ENCODE measurements at regions not wholly inside any gene's neighbourhood (a gene's known extent, or its start where the extent isn't known, plus 50 kb on each side); places are given as distances from the start of the nearest gene placed in this dataset. TPM values are rescaled to one million over a fixed set of nuclear protein-coding genes. Genes with fewer than 3 reads are reported as not detected.
A peak's percentile ranks its signal among the peaks of the same experiment; 100 is the strongest.
"Not testable (repeated sequence)": the region's sequence is repeated elsewhere in the genome, so short reads cannot be mapped to it uniquely, and the experiment has no call there.

DNA sequence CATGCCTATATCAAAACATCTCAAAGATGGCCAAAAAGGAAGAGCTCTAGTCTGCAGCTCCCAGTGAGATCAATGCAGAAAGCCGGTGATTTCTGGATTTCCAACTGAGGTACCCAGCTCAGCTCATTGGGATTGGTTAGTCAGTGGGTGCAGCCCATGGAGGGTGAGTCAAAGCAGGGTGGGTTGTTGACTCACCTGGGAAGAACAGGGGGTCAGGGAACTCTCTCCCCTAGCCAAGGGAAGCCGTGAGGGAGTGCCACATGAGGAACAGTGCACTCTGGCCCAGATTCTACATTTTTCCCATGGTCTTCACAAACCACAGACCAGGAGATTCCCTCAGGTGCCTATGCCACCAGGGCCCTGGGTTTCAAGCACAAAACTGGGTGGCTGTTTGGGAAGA, 57.3 kb upstream of the FGF16 start:
- Histone ChIP-seq H3K79me2 (ENCODE audit: insufficient read depth, low read length) (no peaks in the 10 kb centered on the region), H3K4me3 (ENCODE audit: insufficient read depth, low read depth, low read length) (no peak overlapping the region), H3K36me3 (ENCODE audit: insufficient read depth, low read length) (no peaks in the 10 kb centered on the region), H2AFZ (ENCODE audit: low read depth, low read length) (no peak overlapping the region), H3K9ac (ENCODE audit: low read length) (no peak overlapping the region), H4K20me1 (ENCODE audit: insufficient read depth, low read length) (no peaks in the 10 kb centered on the region), H3K4me2 (ENCODE audit: low read length) (no peak overlapping the region), H3K9me3 (ENCODE audit: insufficient read depth, low read depth, low read length) (no peaks in the 10 kb centered on the region), H3K4me1 (ENCODE audit: insufficient read depth, low read length) (no peaks in the 10 kb centered on the region), H3K27me3 (ENCODE audit: insufficient read depth, low read length) (no peaks in the 10 kb centered on the region), H3K27ac (ENCODE audit: low read depth, low read length) (no peak overlapping the region)
- peaks cover 2% of the 10 kb centered on the region for H3K9me3 Mint-ChIP-seq (ENCODE audit: unreplicated experiment)
- FAIRE-seq, result no peak
- no peak overlapping the region for H3K27ac Mint-ChIP-seq (ENCODE audit: unreplicated experiment)
- H3K27me3 Mint-ChIP-seq (ENCODE audit: low read depth, unreplicated experiment), result no peaks in the 10 kb centered on the region
- DNase-seq (ENCODE audit: low read depth), result no peak
- no peak overlapping the region for H3K4me3 Mint-ChIP-seq (ENCODE audit: unreplicated experiment)
- TF ChIP-seq EZH2 (IDR thresholded peaks at IDR 0.05; ENCODE audit: insufficient read depth, low read length), result no peak
- TF ChIP-seq, protein P1, sequence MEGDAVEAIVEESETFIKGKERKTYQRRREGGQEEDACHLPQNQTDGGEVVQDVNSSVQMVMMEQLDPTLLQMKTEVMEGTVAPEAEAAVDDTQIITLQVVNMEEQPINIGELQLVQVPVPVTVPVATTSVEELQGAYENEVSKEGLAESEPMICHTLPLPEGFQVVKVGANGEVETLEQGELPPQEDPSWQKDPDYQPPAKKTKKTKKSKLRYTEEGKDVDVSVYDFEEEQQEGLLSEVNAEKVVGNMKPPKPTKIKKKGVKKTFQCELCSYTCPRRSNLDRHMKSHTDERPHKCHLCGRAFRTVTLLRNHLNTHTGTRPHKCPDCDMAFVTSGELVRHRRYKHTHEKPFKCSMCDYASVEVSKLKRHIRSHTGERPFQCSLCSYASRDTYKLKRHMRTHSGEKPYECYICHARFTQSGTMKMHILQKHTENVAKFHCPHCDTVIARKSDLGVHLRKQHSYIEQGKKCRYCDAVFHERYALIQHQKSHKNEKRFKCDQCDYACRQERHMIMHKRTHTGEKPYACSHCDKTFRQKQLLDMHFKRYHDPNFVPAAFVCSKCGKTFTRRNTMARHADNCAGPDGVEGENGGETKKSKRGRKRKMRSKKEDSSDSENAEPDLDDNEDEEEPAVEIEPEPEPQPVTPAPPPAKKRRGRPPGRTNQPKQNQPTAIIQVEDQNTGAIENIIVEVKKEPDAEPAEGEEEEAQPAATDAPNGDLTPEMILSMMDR (IDR thresholded peaks at IDR 0.05; ENCODE audit: insufficient read depth, low read depth, low read length), result no peak
- H3K4me1 Mint-ChIP-seq (ENCODE audit: low read depth, unreplicated experiment), result no peaks in the 10 kb centered on the region
- no peaks in the 10 kb centered on the region for H3K36me3 Mint-ChIP-seq (ENCODE audit: low read depth, unreplicated experiment)

DNA sequence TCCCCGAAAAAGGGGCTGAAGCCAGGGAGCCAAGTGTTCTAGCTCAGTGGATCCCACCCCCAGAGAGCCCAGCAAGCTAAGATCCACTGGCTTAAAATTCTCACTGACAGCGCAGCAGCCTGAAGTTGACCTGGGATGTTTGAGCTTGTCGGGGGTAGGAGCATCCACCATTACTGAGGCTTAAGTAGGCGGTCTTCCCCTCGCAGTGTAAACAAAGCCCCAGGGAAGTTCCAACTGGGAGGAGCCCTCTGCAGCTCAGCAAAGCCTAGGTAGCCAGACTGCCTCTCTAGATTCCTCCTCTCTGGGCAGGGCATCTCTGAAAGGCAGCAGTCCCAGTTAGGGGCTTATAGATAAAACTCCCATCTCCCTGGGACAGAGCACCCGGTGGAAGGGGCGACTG, 56.8 kb upstream of the FGF16 start:
- not testable (repeated sequence) for H3K9me3 ChIP-seq (ENCODE audit: insufficient read depth, low read depth, low read length); H3K27me3 ChIP-seq (ENCODE audit: insufficient read depth, low read length); H3K4me2 ChIP-seq (ENCODE audit: low read length); H3K4me3 Mint-ChIP-seq (ENCODE audit: unreplicated experiment); H3K27me3 Mint-ChIP-seq (ENCODE audit: low read depth, unreplicated experiment); H4K20me1 ChIP-seq (ENCODE audit: insufficient read depth, low read length); H3K4me3 ChIP-seq (ENCODE audit: insufficient read depth, low read depth, low read length); H3K9ac ChIP-seq (ENCODE audit: low read length); H3K36me3 ChIP-seq (ENCODE audit: insufficient read depth, low read length); H2AFZ ChIP-seq (ENCODE audit: low read depth, low read length); DNase-seq (ENCODE audit: low read depth); H3K27ac Mint-ChIP-seq (ENCODE audit: unreplicated experiment); H3K36me3 Mint-ChIP-seq (ENCODE audit: low read depth, unreplicated experiment); FAIRE-seq; H3K79me2 ChIP-seq (ENCODE audit: insufficient read depth, low read length); H3K27ac ChIP-seq (ENCODE audit: low read depth, low read length); H3K9me3 Mint-ChIP-seq (ENCODE audit: unreplicated experiment); H3K4me1 ChIP-seq (ENCODE audit: insufficient read depth, low read length); H3K4me1 Mint-ChIP-seq (ENCODE audit: low read depth, unreplicated experiment)

DNA sequence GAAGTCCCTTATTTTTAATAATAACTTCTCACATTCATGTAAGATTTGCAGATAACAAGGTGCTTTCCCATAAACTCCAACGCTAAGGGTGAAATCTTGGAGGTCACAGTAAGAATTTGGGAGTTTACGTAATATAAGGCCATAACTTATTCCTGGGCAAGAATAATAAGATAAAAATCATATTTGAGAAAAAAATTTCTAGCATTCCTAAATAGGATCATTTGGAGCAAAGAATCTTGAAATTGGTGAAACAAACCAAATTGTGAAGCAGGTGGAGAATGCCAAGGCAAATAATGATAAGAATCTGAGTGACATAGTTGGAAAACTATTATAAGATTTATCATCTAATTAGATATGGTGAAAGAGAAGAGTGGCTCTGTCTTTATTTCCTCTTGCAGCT, 50.4 kb upstream of the FGF16 start:
- Mint-ChIP-seq H3K27me3 (ENCODE audit: low read depth, unreplicated experiment) (no peaks in the 10 kb centered on the region), H3K36me3 (ENCODE audit: low read depth, unreplicated experiment) (no peaks in the 10 kb centered on the region), H3K9me3 (ENCODE audit: unreplicated experiment) (no peaks in the 10 kb centered on the region), H3K4me3 (ENCODE audit: unreplicated experiment) (no peak overlapping the region), H3K4me1 (ENCODE audit: low read depth, unreplicated experiment) (no peaks in the 10 kb centered on the region), H3K27ac (ENCODE audit: unreplicated experiment) (no peak overlapping the region)
- no peaks in the 10 kb centered on the region for H3K9me3 ChIP-seq (ENCODE audit: insufficient read depth, low read depth, low read length)
- no peak overlapping the region for H3K4me2 ChIP-seq (ENCODE audit: low read length)
- FAIRE-seq, result peak; percentile 50
- H4K20me1 ChIP-seq (ENCODE audit: insufficient read depth, low read length), result no peaks in the 10 kb centered on the region
- no peaks in the 10 kb centered on the region for H3K27me3 ChIP-seq (ENCODE audit: insufficient read depth, low read length)
- H3K4me1 ChIP-seq (ENCODE audit: insufficient read depth, low read length), result no peaks in the 10 kb centered on the region
- TF ChIP-seq, protein P1 (IDR thresholded peaks at IDR 0.05; ENCODE audit: insufficient read depth, low read depth, low read length), result no peak
- no peak for TF ChIP-seq EZH2 (IDR thresholded peaks at IDR 0.05; ENCODE audit: insufficient read depth, low read length)
- no peak overlapping the region for H3K4me3 ChIP-seq (ENCODE audit: insufficient read depth, low read depth, low read length)
- peak; percentile 12 for DNase-seq (ENCODE audit: low read depth)
- H3K27ac ChIP-seq (ENCODE audit: low read depth, low read length), result no peak overlapping the region
- no peaks in the 10 kb centered on the region for H3K79me2 ChIP-seq (ENCODE audit: insufficient read depth, low read length)
- H3K9ac ChIP-seq (ENCODE audit: low read length), result no peak overlapping the region
- no peak overlapping the region for H2AFZ ChIP-seq (ENCODE audit: low read depth, low read length)
- H3K36me3 ChIP-seq (ENCODE audit: insufficient read depth, low read length), result no peaks in the 10 kb centered on the region

Small RNA genes in the stretch of these regions (microRNA-seq; reads per million reads assigned to microRNA genes)
- gene MIR325 (not detected), gene MIR384 (not detected)
